SK-N-SH treated with all-trans-retinoic acid at 6 μM for 48 hours (cell line): ENCODE measurements at regions not wholly inside any gene's neighbourhood (a gene's known extent, or its start where the extent isn't known, plus 50 kb on each side); places are given as distances from the start of the nearest gene placed in this dataset.
A peak's percentile ranks its signal among the peaks of the same experiment; 100 is the strongest.

Source experiments
- ATAC-seq: fragments of 200-7000 bp; cut with Tn5 transposase; 3 replicates; pipeline ENCODE4 v1.9.1; 2020; ENCODE audit warnings: mild to moderate bottlenecking, moderate library complexity
- ARNTL ChIP-seq: fragments of 450-650 bp; formaldehyde crosslinking; IDR thresholded peaks from 2 replicates; pipeline ENCODE4 v1.5.0; 2020; ENCODE audit warnings: low read depth, mild to moderate bottlenecking, moderate library complexity, borderline replicate concordance
- BACH2 ChIP-seq: fragments of 250-450 bp; sonication (Bioruptor Pico); IDR thresholded peaks from 2 replicates; pipeline ENCODE4 v1.9.0; 2021; ENCODE audit warnings: mild to moderate bottlenecking, borderline replicate concordance
- CSDC2 ChIP-seq: fragments of 250-450 bp; sonication (Bioruptor Pico); IDR thresholded peaks from 2 replicates; pipeline ENCODE4 v1.5.0; 2020; ENCODE audit warnings: mild to moderate bottlenecking, moderate library complexity
- ESRRG ChIP-seq: fragments of 250-450 bp; sonication (Bioruptor Pico); IDR thresholded peaks from 2 replicates; pipeline ENCODE4 v1.6.1; 2021; ENCODE audit warnings: mild to moderate bottlenecking
- GLIS3 ChIP-seq: fragments of 250-450 bp; sonication (Bioruptor Pico); IDR thresholded peaks from 2 replicates; pipeline ENCODE4 v1.5.0; 2020; ENCODE audit warnings: mild to moderate bottlenecking, moderate library complexity
- ISL1 ChIP-seq: fragments of 250-450 bp; sonication (Bioruptor Pico); IDR thresholded peaks from 2 replicates; pipeline ENCODE4 v2.1.2; 2022; ENCODE audit warnings: mild to moderate bottlenecking, moderate library complexity
- PPARA ChIP-seq: fragments of 250-450 bp; sonication (Bioruptor Pico); IDR thresholded peaks from 2 replicates; pipeline ENCODE4 v1.5.0; 2020; ENCODE audit warnings: mild to moderate bottlenecking, borderline replicate concordance
- RARB ChIP-seq: fragments of 250-450 bp; sonication (Bioruptor Pico); IDR thresholded peaks from 2 replicates; pipeline ENCODE4 v1.8.0; 2021; ENCODE audit warnings: mild to moderate bottlenecking, moderate library complexity
- SNAI2 ChIP-seq: fragments of 250-450 bp; sonication (Bioruptor Pico); IDR thresholded peaks from 2 replicates; pipeline ENCODE4 v1.5.0; 2020; ENCODE audit warnings: mild to moderate bottlenecking, moderate library complexity
- TCF4 ChIP-seq: fragments of 250-450 bp; sonication (Bioruptor Pico); IDR thresholded peaks from 2 replicates; pipeline ENCODE4 v1.8.0; 2021; ENCODE audit warnings: mild to moderate bottlenecking, moderate library complexity, borderline replicate concordance
- TOX ChIP-seq: fragments of 250-450 bp; sonication (Bioruptor Pico); IDR thresholded peaks from 2 replicates; pipeline ENCODE4 v1.8.0; 2021; ENCODE audit warnings: mild to moderate bottlenecking, moderate library complexity, borderline replicate concordance
- ZC3H10 ChIP-seq: fragments of 250-450 bp; sonication (Bioruptor Pico); IDR thresholded peaks from 2 replicates; pipeline ENCODE4 v1.5.1; 2021; ENCODE audit warnings: mild to moderate bottlenecking, moderate library complexity
- ZFP3 ChIP-seq: fragments of 250-450 bp; sonication (Bioruptor Pico); IDR thresholded peaks from 2 replicates; pipeline ENCODE4 v1.5.0; 2020; ENCODE audit warnings: mild to moderate bottlenecking, moderate library complexity
- ZFP30 ChIP-seq: fragments of 450-650 bp; formaldehyde crosslinking; IDR thresholded peaks from 2 replicates; pipeline ENCODE4 v1.5.0; 2022; ENCODE audit warnings: mild to moderate bottlenecking, moderate library complexity
- ZNF565 ChIP-seq: fragments of 450-650 bp; formaldehyde crosslinking; conservative IDR thresholded peaks from 2 replicates; pipeline ENCODE4 v1.5.0; 2020; ENCODE audit warnings: low read depth, mild to moderate bottlenecking, moderate library complexity
- ZNF70 ChIP-seq: fragments of 450-650 bp; formaldehyde crosslinking; IDR thresholded peaks from 2 replicates; pipeline ENCODE4 v1.5.0; 2020; ENCODE audit warnings: mild to moderate bottlenecking, moderate library complexity
- ZNF8 ChIP-seq: fragments of 450-650 bp; formaldehyde crosslinking; IDR thresholded peaks from 2 replicates; pipeline ENCODE4 v1.5.0; 2020; ENCODE audit warnings: mild to moderate bottlenecking, moderate library complexity
- TF ChIP-seq, protein P1 (sequence below): fragments of 250-450 bp; sonication (Bioruptor Pico); IDR thresholded peaks from 2 replicates; pipeline ENCODE4 v1.5.1; 2020; ENCODE audit warnings: low read depth, mild to moderate bottlenecking, moderate library complexity
- TF ChIP-seq, protein P2 (sequence below): fragments of 250-450 bp; sonication (Bioruptor Pico); IDR thresholded peaks from 2 replicates; pipeline ENCODE4 v1.8.0; 2020; ENCODE audit warnings: mild to moderate bottlenecking, moderate library complexity, borderline replicate concordance
- TF ChIP-seq, protein P3 (sequence below): fragments of 250-450 bp; sonication (Bioruptor Pico); IDR thresholded peaks from 2 replicates; pipeline ENCODE4 v1.5.1; 2021; ENCODE audit warnings: mild to moderate bottlenecking, moderate library complexity
- TF ChIP-seq, protein P4 (sequence below): fragments of 250-450 bp; sonication (Bioruptor Pico); IDR thresholded peaks from 2 replicates; pipeline ENCODE4 v1.8.0; 2021; ENCODE audit warnings: low read depth, mild to moderate bottlenecking, moderate library complexity, borderline replicate concordance
- TF ChIP-seq, protein P5 (sequence below): fragments of 250-450 bp; sonication (Bioruptor Pico); IDR thresholded peaks from 2 replicates; pipeline ENCODE4 v1.5.0; 2020; ENCODE audit warnings: mild to moderate bottlenecking, moderate library complexity

DNA sequence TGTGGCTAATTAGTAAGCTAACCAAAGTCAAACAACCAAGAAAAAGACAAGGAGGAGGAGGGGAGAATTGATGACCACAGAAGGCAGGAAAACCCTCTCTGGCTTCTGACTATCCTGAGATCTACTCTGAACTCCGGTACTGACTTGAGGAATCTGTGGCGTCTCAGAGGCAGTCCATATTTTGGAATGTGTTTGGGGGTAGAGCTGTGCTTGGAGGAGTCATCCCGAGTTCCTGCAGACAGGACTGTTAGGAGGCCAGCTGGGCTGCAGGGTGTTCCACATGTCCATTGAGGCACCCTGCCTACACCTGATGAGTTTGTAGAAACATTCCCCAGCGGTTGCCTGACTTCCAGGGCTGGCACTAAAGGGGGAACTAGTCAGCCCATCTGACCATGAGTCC, 91.6 kb downstream of the PLCE1 start (continued):
- TF ChIP-seq ZFP30 (no peak), TOX (no peak), ESRRG (no peak), RARB (CRISPR knock-in tag) (no peak), ZNF8 (CRISPR knock-in tag) (no peak), GLIS3 (CRISPR knock-in tag) (no peak), ARNTL (CRISPR knock-in tag) (no peak), TCF4 (CRISPR knock-in tag) (no peak), BACH2 (CRISPR knock-in tag) (no peak)
- TF ChIP-seq, protein P1, sequence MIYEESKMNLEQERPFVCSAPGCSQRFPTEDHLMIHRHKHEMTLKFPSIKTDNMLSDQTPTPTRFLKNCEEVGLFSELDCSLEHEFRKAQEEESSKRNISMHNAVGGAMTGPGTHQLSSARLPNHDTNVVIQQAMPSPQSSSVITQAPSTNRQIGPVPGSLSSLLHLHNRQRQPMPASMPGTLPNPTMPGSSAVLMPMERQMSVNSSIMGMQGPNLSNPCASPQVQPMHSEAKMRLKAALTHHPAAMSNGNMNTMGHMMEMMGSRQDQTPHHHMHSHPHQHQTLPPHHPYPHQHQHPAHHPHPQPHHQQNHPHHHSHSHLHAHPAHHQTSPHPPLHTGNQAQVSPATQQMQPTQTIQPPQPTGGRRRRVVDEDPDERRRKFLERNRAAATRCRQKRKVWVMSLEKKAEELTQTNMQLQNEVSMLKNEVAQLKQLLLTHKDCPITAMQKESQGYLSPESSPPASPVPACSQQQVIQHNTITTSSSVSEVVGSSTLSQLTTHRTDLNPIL (CRISPR knock-in tag): no peak
- TF ChIP-seq, protein P2, sequence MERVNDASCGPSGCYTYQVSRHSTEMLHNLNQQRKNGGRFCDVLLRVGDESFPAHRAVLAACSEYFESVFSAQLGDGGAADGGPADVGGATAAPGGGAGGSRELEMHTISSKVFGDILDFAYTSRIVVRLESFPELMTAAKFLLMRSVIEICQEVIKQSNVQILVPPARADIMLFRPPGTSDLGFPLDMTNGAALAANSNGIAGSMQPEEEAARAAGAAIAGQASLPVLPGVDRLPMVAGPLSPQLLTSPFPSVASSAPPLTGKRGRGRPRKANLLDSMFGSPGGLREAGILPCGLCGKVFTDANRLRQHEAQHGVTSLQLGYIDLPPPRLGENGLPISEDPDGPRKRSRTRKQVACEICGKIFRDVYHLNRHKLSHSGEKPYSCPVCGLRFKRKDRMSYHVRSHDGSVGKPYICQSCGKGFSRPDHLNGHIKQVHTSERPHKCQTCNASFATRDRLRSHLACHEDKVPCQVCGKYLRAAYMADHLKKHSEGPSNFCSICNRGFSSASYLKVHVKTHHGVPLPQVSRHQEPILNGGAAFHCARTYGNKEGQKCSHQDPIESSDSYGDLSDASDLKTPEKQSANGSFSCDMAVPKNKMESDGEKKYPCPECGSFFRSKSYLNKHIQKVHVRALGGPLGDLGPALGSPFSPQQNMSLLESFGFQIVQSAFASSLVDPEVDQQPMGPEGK (CRISPR knock-in tag): no peak

DNA sequence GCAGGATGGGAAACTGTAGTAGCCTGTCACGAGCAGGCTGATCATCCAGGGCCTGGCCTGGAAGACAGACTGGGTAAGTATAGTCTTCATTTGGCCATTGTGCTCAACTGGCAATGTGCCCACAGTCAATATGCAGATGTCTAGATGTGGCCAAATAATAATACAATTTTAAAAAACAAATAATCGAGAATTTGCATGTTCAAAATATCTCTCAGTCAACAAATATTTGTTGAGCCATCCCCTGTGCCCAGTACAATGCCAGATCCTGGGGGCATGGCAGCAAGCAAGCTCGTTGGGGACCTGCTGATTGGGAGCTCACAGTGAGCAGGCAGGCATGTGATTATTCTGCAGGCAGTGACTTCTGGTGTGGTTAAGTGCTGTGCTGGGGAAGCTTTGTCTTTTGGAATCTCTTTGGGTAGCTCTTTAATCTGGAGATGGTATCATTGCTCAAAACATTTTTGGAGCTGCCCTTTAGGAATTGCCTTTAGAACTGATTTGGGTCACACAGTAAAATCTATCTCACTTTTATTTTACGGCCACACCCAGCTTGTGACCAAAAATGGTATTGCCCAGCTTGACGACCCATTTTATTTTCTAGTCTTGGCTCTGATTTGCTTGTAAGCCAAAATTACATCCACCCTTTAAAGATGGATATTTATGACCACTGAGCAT, 92.2 kb downstream of the PLCE1 start:
- no peak for ATAC-seq
- TF ChIP-seq SNAI2 (no peak), ZNF8 (CRISPR knock-in tag) (no peak), ZNF565 (CRISPR knock-in tag) (no peak), ARNTL (CRISPR knock-in tag) (no peak), RARB (CRISPR knock-in tag) (no peak), CSDC2 (CRISPR knock-in tag) (no peak), ZC3H10 (no peak), GLIS3 (CRISPR knock-in tag) (no peak), TCF4 (CRISPR knock-in tag) (no peak), ZFP30 (no peak), ZFP3 (no peak)
- TF ChIP-seq, protein P2 (CRISPR knock-in tag): no peak
- TF ChIP-seq, protein P3, sequence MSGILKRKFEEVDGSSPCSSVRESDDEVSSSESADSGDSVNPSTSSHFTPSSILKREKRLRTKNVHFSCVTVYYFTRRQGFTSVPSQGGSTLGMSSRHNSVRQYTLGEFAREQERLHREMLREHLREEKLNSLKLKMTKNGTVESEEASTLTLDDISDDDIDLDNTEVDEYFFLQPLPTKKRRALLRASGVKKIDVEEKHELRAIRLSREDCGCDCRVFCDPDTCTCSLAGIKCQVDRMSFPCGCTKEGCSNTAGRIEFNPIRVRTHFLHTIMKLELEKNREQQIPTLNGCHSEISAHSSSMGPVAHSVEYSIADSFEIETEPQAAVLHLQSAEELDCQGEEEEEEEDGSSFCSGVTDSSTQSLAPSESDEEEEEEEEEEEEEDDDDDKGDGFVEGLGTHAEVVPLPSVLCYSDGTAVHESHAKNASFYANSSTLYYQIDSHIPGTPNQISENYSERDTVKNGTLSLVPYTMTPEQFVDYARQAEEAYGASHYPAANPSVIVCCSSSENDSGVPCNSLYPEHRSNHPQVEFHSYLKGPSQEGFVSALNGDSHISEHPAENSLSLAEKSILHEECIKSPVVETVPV (CRISPR knock-in tag): no peak

DNA sequence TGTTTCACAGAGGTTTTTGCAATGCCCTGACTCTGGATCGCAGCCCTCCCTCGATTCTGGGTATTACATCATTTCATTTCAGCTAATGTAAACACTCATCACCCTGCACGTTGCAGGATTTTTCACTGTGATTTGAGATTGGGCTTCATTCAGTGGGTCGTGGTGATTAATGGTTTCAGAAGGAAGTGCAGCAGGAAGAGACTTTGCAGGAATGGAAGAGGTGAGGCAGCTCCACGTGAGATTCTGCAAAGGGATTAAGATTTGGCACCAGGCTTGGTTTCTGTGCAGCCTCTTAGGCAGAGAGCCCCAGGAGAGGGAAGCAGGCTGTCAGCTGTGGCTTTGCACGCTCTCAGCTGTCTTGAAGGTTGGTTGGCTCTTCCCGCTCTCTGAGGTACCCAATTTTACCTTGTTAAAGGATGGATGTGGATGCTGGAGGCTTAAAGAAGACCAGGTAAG, 95.2 kb downstream of the PLCE1 start:
- no peak for TF ChIP-seq PPARA (CRISPR knock-in tag)
- TF ChIP-seq ISL1 (CRISPR knock-in tag): peak; percentile 40; the same call in 1 of the 2 replicates
- TF ChIP-seq, all 23 proteins: peak for 1
- ATAC-seq: peak; percentile 76

DNA sequence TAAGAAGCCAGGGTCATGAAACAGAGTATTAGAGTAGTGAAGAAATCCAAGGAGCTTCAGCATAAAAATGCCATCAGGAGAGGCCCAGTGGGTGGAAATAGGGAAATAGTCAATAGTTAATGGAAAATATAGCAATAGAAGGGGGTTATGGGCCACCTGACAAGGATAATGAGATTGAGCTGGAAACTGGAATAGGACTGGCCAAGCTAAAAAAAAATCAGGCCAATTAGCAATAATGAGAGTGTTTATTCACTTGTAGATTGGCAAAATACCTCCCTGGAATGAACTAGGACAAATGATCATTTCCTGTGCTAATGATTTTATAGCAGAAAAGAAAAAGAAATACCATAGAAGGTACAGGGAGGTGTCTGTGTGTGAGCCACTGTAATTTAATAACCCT, 97.9 kb downstream of the PLCE1 start:
- no peak for ATAC-seq
- TF ChIP-seq, protein P4, sequence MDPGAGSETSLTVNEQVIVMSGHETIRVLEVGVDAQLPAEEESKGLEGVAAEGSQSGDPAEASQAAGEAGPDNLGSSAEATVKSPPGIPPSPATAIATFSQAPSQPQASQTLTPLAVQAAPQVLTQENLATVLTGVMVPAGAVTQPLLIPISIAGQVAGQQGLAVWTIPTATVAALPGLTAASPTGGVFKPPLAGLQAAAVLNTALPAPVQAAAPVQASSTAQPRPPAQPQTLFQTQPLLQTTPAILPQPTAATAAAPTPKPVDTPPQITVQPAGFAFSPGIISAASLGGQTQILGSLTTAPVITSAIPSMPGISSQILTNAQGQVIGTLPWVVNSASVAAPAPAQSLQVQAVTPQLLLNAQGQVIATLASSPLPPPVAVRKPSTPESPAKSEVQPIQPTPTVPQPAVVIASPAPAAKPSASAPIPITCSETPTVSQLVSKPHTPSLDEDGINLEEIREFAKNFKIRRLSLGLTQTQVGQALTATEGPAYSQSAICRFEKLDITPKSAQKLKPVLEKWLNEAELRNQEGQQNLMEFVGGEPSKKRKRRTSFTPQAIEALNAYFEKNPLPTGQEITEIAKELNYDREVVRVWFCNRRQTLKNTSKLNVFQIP (CRISPR knock-in tag): no peak
- TF ChIP-seq ZFP3: no peak
- TF ChIP-seq ZNF565 (CRISPR knock-in tag): no peak
- no peak for TF ChIP-seq RARB (CRISPR knock-in tag)
- no peak for TF ChIP-seq ZNF70
- no peak for TF ChIP-seq ZC3H10
- TF ChIP-seq, protein P5, sequence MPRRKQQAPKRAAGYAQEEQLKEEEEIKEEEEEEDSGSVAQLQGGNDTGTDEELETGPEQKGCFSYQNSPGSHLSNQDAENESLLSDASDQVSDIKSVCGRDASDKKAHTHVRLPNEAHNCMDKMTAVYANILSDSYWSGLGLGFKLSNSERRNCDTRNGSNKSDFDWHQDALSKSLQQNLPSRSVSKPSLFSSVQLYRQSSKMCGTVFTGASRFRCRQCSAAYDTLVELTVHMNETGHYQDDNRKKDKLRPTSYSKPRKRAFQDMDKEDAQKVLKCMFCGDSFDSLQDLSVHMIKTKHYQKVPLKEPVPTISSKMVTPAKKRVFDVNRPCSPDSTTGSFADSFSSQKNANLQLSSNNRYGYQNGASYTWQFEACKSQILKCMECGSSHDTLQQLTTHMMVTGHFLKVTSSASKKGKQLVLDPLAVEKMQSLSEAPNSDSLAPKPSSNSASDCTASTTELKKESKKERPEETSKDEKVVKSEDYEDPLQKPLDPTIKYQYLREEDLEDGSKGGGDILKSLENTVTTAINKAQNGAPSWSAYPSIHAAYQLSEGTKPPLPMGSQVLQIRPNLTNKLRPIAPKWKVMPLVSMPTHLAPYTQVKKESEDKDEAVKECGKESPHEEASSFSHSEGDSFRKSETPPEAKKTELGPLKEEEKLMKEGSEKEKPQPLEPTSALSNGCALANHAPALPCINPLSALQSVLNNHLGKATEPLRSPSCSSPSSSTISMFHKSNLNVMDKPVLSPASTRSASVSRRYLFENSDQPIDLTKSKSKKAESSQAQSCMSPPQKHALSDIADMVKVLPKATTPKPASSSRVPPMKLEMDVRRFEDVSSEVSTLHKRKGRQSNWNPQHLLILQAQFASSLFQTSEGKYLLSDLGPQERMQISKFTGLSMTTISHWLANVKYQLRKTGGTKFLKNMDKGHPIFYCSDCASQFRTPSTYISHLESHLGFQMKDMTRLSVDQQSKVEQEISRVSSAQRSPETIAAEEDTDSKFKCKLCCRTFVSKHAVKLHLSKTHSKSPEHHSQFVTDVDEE: no peak
- no peak for TF ChIP-seq TOX
- no peak for TF ChIP-seq CSDC2 (CRISPR knock-in tag)
- TF ChIP-seq ZNF8 (CRISPR knock-in tag): no peak
- TF ChIP-seq SNAI2: no peak
- TF ChIP-seq BACH2 (CRISPR knock-in tag): no peak
